Liver (tissue), 8 donors: ENCODE measurements at regions not wholly inside any gene's neighbourhood (a gene's known extent, or its start where the extent isn't known, plus 50 kb on each side); places are given as distances from the start of the nearest gene placed in this dataset.

ENCODE experiments used
- DNase-seq: peaks from one replicate; pipeline ENCODE4 v3.0.0-alpha.2; 2017; ENCODE audit warnings: low spot score
- H3K27ac ChIP-seq, 2 donors: one replicate each; pipeline ENCODE4 v1.7.0; 2013; ENCODE audit warnings: inconsistent platforms in 2 of 2, low read length in 2 of 2, control low read depth in 1 of 2, low read depth in 1 of 2, mild to moderate bottlenecking in 1 of 2
- H3K27me3 ChIP-seq, 4 donors: one replicate each; pipeline versions ENCODE4 v1.6.1 to v1.7.0; 2013; ENCODE audit warnings: low read length in 3 of 4, inconsistent platforms in 1 of 4, mild to moderate bottlenecking in 1 of 4, moderate library complexity in 1 of 4; ENCODE audit not compliant: control insufficient read depth in 4 of 4, insufficient read depth in 4 of 4
- H3K36me3 ChIP-seq, 4 donors: one replicate each; pipeline versions ENCODE4 v1.6.1 to v1.7.0; 2013; ENCODE audit warnings: low read length in 3 of 4, mild to moderate bottlenecking in 3 of 4, low read depth in 1 of 4, moderate library complexity in 1 of 4; ENCODE audit not compliant: control insufficient read depth in 4 of 4, insufficient read depth in 3 of 4
- H3K4me1 ChIP-seq, 4 donors: one replicate each; pipeline versions ENCODE4 v1.6.1 to v1.7.0; 2013; ENCODE audit warnings: low read length in 3 of 4, mild to moderate bottlenecking in 3 of 4, moderate library complexity in 1 of 4; ENCODE audit not compliant: control insufficient read depth in 4 of 4, insufficient read depth in 4 of 4
- H3K4me3 ChIP-seq, 3 donors: one replicate each; pipeline versions ENCODE4 v1.6.1 to v1.7.0; 2013; ENCODE audit warnings: low read length in 3 of 3, control low read depth in 1 of 3, low read depth in 1 of 3, mild to moderate bottlenecking in 1 of 3
- H3K9ac ChIP-seq, 2 donors: one replicate each; pipeline ENCODE4 v1.7.0; 2013; ENCODE audit warnings: low read length in 2 of 2, mild to moderate bottlenecking in 2 of 2, moderate library complexity in 2 of 2, control low read depth in 1 of 2, low read depth in 1 of 2
- H3K9me3 ChIP-seq, 4 donors: one replicate each; pipeline versions ENCODE4 v1.6.1 to v1.7.0; 2013; ENCODE audit warnings: low read length in 3 of 4; ENCODE audit not compliant: control insufficient read depth in 4 of 4
- EGR1 ChIP-seq, 2 donors: IDR thresholded peaks; 2 replicates each; pipeline ENCODE4 v1.6.1; 2016 to 2018; ENCODE audit warnings: antibody characterized with exemption in 2 of 2, low read depth in 2 of 2
- FOXA1 ChIP-seq: IDR thresholded peaks from 2 replicates; pipeline ENCODE4 v1.6.1; 2016; ENCODE audit warnings: antibody characterized with exemption
- GABPA ChIP-seq, 2 donors: IDR thresholded peaks in 1 of 2; conservative IDR thresholded peaks in 1 of 2; 2 replicates each; pipeline ENCODE4 v1.6.1; 2016; ENCODE audit warnings: antibody characterized with exemption in 2 of 2, mild to moderate bottlenecking in 1 of 2, moderate library complexity in 1 of 2
- HNF4A ChIP-seq, 2 donors: conservative IDR thresholded peaks; 2 replicates each; pipeline ENCODE4 v1.6.1; 2016; ENCODE audit warnings: antibody characterized with exemption in 2 of 2, mild to moderate bottlenecking in 2 of 2
- HNF4G ChIP-seq: IDR thresholded peaks from 2 replicates; pipeline ENCODE4 v1.6.1; 2016; ENCODE audit warnings: antibody characterized with exemption
- JUND ChIP-seq, 2 donors: IDR thresholded peaks; 2 replicates each; pipeline ENCODE4 v1.6.1; 2016; ENCODE audit warnings: antibody characterized with exemption in 2 of 2
- NR2F2 ChIP-seq: IDR thresholded peaks from 2 replicates; pipeline ENCODE4 v1.6.1; 2016; ENCODE audit warnings: antibody characterized with exemption
- RAD21 ChIP-seq, 2 donors: IDR thresholded peaks; 2 replicates each; pipeline ENCODE4 v1.6.1; 2016; ENCODE audit warnings: antibody characterized with exemption in 2 of 2, mild to moderate bottlenecking in 2 of 2
- SP1 ChIP-seq: IDR thresholded peaks from 2 replicates; pipeline ENCODE4 v1.6.1; 2018; ENCODE audit warnings: antibody characterized with exemption, mild to moderate bottlenecking
- TAF1 ChIP-seq: conservative IDR thresholded peaks from 2 replicates; pipeline ENCODE4 v1.6.1; 2016; ENCODE audit warnings: antibody characterized with exemption, mild to moderate bottlenecking
- YY1 ChIP-seq: IDR thresholded peaks from 2 replicates; pipeline ENCODE4 v1.6.1; 2016; ENCODE audit warnings: antibody characterized with exemption, mild to moderate bottlenecking
- WGBS: extraction: QIAGEN DNeasy Blood & Tissue Kit; methylation state at CpG from one replicate; pipeline ENCODE4 v1.1.7; 2013; 5-methylcytosine and 5-hydroxymethylcytosine counted together
- TF ChIP-seq, protein P1 (sequence below): IDR thresholded peaks from 2 replicates; pipeline ENCODE4 v1.6.1; 2016; ENCODE audit warnings: antibody characterized with exemption, mild to moderate bottlenecking
- TF ChIP-seq, protein P2 (sequence below): IDR thresholded peaks from 2 replicates; pipeline ENCODE4 v1.6.1; 2016; ENCODE audit warnings: antibody characterized with exemption
- TF ChIP-seq, protein P3 (sequence below): IDR thresholded peaks from 2 replicates; pipeline ENCODE4 v1.6.1; 2016; ENCODE audit warnings: antibody characterized with exemption
- TF ChIP-seq, protein P4 (sequence below): fragments of 150-350 bp; IDR thresholded peaks from 2 replicates; pipeline ENCODE4 v1.5.1; 2017; ENCODE audit warnings: improper control_type of control experiment, low read depth, low read length; ENCODE audit not compliant: missing input control
- donor health status: healthy.
- donor health status: healthy.
- donor health status: healthy.
- donor health status: healthy.
- donor health status: healthy.

DNA sequence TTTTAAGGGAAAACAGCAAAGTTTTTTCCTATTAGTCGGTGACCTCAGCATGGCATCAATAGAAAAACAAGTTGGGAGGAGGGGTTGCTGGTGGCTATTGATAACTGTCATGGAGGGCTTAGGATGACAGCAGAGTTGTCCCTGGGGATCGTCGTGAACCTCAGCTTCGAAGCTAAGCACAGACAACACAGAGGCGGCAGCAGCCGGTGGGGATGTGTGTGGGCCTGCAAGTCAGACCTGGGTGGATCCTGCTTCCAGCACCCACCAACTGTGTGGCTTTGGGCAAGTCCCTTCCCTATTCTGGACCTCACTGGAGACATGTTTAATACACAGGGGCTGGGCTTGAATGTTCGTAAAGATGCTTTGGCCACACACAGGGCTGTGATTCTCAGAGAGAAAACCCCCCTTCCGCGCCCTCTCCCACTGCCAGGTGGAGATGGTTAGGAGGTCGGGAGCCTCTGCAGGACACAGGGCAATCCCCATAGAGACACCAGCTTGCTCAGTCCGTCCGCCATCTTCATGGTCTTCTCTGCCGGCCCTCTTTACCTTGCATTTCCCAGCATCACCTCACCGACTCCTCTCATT lies 83.1 kb upstream of the TOX2 start:
- TF ChIP-seq HNF4A (conservative IDR thresholded peaks at IDR 0.05), result no peak
- TF ChIP-seq SP1, result no peak
- TF ChIP-seq NR2F2, result no peak
- Histone ChIP-seq H3K9me3 (peaks cover 0 to 7% (median 0%) of the 10 kb centered on the region in 4 donors), H3K27me3 (no peaks in the 10 kb centered on the region), H3K9ac (no peak overlapping the region), H3K27ac (no peak overlapping the region), H3K36me3 (no peaks in the 10 kb centered on the region), H3K4me1 (no peaks in the 10 kb centered on the region), H3K4me3 (no peak overlapping the region)
- DNase-seq, result no peak
- 80% methylated on average over 14 of the region's 14 CpGs for WGBS

DNA sequence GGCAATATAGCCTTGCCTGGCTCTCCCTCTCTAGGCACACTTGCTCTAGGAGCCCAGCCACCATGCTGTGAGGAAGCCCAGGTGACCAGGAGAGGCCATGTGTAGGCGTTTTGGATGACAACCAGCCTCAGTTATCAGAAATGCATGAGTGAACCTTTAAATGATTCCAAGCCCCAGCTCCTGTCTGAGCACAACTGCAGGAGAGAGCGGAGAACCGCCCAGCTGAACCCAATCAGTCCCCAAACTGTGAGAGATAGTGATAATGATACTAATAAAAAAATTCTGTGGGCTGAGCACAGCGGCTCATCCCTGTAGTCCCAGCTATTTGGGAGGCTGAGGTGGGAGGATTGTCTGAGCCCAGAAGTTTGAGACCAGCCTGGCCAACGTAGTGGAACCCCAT lies 83.8 kb upstream of the TOX2 start:
- no peak for TF ChIP-seq YY1
- TF ChIP-seq, protein P1, sequence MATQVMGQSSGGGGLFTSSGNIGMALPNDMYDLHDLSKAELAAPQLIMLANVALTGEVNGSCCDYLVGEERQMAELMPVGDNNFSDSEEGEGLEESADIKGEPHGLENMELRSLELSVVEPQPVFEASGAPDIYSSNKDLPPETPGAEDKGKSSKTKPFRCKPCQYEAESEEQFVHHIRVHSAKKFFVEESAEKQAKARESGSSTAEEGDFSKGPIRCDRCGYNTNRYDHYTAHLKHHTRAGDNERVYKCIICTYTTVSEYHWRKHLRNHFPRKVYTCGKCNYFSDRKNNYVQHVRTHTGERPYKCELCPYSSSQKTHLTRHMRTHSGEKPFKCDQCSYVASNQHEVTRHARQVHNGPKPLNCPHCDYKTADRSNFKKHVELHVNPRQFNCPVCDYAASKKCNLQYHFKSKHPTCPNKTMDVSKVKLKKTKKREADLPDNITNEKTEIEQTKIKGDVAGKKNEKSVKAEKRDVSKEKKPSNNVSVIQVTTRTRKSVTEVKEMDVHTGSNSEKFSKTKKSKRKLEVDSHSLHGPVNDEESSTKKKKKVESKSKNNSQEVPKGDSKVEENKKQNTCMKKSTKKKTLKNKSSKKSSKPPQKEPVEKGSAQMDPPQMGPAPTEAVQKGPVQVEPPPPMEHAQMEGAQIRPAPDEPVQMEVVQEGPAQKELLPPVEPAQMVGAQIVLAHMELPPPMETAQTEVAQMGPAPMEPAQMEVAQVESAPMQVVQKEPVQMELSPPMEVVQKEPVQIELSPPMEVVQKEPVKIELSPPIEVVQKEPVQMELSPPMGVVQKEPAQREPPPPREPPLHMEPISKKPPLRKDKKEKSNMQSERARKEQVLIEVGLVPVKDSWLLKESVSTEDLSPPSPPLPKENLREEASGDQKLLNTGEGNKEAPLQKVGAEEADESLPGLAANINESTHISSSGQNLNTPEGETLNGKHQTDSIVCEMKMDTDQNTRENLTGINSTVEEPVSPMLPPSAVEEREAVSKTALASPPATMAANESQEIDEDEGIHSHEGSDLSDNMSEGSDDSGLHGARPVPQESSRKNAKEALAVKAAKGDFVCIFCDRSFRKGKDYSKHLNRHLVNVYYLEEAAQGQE, result no peak
- TF ChIP-seq HNF4G, result no peak
- TF ChIP-seq, protein P2, sequence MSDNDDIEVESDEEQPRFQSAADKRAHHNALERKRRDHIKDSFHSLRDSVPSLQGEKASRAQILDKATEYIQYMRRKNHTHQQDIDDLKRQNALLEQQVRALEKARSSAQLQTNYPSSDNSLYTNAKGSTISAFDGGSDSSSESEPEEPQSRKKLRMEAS, result no peak
- no peak for DNase-seq
- Histone ChIP-seq H3K27me3 (no peaks in the 10 kb centered on the region), H3K27ac (no peak overlapping the region), H3K9me3 (peaks cover 0 to 7% (median 0%) of the 10 kb centered on the region in 4 donors), H3K4me1 (no peaks in the 10 kb centered on the region), H3K36me3 (no peaks in the 10 kb centered on the region), H3K4me3 (no peak overlapping the region), H3K9ac (no peak overlapping the region)
- 50% methylated on average over 5 of the region's 5 CpGs for WGBS

DNA sequence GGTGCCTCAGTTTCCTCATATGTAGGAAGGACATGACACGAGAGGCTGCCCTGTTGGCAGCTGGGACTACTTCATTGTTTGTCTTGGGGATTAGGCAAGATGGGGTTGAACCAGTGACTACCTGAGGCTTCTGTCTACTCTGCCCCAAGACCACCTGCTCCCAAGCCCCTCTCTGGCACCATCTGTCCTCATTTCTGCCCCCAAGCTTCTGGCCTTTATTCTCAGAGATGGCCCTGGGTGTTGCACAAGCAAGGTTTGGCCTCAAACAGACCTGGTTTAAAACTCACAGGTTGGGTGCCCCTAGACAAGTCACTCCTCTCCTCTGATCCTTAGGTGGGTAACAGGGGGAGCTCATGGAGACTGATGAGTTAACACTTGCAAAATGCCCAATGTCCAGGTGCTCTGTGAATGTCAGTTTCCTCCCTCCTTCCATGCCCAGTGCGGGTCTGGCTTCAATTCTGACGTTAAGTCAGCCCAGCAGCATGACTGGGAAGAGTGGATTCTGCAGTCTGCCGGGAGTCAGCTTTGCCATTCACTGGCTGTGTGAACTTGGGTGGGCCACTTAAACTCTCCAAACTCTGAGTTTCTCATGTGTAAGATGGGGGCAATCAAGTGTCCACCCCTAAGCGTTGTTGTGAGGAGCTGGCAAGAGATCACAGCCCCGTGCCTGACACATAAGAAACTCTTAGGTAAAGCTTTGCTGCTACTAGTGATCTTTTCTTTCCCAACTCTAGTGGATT lies 84.5 kb upstream of the TOX2 start:
- no peak for DNase-seq
- H3K27ac ChIP-seq, result no peak overlapping the region
- H3K27me3 ChIP-seq, result no peaks in the 10 kb centered on the region
- H3K9me3 ChIP-seq, result peaks cover 0 to 7% (median 0%) of the 10 kb centered on the region in 4 donors
- H3K9ac ChIP-seq, result no peak overlapping the region
- 73% methylated on average over 6 of the region's 6 CpGs for WGBS
- no peak overlapping the region for H3K4me3 ChIP-seq
- TF ChIP-seq JUND (IDR thresholded peaks at IDR 0.05) (no peak), EGR1 (IDR thresholded peaks at IDR 0.05; ENCODE audit: low read depth in 2 of 2) (no peak), GABPA (IDR thresholded peaks at IDR 0.05 in 1 of 2, conservative IDR thresholded peaks at IDR 0.05 in 1 of 2) (no peak), RAD21 (IDR thresholded peaks at IDR 0.05) (no peak), FOXA1 (no peak), TAF1 (no peak)
- TF ChIP-seq, protein P3, sequence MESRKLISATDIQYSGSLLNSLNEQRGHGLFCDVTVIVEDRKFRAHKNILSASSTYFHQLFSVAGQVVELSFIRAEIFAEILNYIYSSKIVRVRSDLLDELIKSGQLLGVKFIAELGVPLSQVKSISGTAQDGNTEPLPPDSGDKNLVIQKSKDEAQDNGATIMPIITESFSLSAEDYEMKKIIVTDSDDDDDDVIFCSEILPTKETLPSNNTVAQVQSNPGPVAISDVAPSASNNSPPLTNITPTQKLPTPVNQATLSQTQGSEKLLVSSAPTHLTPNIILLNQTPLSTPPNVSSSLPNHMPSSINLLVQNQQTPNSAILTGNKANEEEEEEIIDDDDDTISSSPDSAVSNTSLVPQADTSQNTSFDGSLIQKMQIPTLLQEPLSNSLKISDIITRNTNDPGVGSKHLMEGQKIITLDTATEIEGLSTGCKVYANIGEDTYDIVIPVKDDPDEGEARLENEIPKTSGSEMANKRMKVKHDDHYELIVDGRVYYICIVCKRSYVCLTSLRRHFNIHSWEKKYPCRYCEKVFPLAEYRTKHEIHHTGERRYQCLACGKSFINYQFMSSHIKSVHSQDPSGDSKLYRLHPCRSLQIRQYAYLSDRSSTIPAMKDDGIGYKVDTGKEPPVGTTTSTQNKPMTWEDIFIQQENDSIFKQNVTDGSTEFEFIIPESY, result no peak
- TF ChIP-seq, protein P1, result no peak
- TF ChIP-seq, protein P4, sequence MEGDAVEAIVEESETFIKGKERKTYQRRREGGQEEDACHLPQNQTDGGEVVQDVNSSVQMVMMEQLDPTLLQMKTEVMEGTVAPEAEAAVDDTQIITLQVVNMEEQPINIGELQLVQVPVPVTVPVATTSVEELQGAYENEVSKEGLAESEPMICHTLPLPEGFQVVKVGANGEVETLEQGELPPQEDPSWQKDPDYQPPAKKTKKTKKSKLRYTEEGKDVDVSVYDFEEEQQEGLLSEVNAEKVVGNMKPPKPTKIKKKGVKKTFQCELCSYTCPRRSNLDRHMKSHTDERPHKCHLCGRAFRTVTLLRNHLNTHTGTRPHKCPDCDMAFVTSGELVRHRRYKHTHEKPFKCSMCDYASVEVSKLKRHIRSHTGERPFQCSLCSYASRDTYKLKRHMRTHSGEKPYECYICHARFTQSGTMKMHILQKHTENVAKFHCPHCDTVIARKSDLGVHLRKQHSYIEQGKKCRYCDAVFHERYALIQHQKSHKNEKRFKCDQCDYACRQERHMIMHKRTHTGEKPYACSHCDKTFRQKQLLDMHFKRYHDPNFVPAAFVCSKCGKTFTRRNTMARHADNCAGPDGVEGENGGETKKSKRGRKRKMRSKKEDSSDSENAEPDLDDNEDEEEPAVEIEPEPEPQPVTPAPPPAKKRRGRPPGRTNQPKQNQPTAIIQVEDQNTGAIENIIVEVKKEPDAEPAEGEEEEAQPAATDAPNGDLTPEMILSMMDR, result no peak
- no peaks in the 10 kb centered on the region for H3K36me3 ChIP-seq
- H3K4me1 ChIP-seq, result no peaks in the 10 kb centered on the region
